IPS DF 4.7 (cell line): ENCODE measurements at regions not wholly inside any gene's neighbourhood (a gene's known extent, or its start where the extent isn't known, plus 50 kb on each side); places are given as distances from the start of the nearest gene placed in this dataset.
"Not testable (repeated sequence)": the region's sequence is repeated elsewhere in the genome, so short reads cannot be mapped to it uniquely, and the experiment has no call there.

Source experiments
- DNase-seq: peaks from one replicate; pipeline ENCODE4 v3.0.0-alpha.2; 2013; ENCODE audit warnings: low spot score; ENCODE audit errors: extremely low read depth

DNA sequence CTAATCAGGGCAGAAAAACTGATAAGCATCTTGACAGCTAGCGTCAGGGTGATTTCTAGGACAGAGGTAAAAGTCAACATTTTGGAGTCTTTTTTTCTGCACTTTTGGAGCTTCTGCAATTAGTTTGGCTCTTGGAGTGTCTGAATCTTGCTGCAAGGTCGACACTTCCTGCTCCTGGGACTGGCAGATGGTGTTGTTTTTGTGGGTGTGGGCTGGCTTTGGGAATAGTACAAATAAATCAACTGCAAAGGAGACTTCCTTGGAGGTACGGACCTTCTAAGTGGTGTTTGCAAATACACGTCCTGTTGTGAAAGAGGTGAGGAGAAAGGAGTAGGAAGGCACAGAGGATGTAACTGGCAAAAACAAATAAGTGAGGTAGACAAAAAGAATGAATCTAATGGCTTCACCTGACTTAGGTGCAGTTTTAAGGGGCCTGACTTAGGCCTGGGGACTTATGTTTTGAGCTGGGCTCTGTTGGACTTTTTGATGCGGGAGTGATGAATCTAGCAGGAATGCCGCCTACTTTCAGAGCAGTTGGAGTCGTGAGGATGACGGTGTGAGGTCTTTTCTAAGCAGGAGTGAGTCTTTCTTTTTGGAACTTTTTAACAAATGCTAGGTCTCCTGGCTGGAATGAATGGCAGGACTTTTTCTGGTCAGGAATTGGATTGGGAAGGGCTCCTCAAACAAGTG is 195.1 kb downstream of the OTOP1 start:
- DNase-seq, result not testable (repeated sequence)

DNA sequence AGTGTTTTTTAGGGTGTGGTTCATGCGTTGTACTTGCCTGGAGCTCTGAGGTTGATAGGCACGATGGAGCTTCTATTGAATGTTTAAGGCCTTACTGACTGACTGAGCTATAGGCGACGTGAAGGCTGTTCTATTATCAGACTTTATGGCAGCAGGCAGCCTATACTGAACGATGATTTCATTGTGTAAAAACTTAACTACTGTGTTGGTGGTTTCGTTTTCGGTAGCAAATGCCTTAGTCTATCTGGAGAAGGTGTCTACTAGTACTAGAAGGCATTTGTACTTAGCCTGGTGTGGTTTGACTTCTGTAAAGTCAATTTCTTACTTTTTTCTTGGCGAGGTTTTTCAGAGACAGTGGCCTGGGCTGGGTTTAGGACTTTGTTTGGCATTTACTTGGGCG is 194.4 kb downstream of the OTOP1 start:
- not testable (repeated sequence) for DNase-seq

DNA sequence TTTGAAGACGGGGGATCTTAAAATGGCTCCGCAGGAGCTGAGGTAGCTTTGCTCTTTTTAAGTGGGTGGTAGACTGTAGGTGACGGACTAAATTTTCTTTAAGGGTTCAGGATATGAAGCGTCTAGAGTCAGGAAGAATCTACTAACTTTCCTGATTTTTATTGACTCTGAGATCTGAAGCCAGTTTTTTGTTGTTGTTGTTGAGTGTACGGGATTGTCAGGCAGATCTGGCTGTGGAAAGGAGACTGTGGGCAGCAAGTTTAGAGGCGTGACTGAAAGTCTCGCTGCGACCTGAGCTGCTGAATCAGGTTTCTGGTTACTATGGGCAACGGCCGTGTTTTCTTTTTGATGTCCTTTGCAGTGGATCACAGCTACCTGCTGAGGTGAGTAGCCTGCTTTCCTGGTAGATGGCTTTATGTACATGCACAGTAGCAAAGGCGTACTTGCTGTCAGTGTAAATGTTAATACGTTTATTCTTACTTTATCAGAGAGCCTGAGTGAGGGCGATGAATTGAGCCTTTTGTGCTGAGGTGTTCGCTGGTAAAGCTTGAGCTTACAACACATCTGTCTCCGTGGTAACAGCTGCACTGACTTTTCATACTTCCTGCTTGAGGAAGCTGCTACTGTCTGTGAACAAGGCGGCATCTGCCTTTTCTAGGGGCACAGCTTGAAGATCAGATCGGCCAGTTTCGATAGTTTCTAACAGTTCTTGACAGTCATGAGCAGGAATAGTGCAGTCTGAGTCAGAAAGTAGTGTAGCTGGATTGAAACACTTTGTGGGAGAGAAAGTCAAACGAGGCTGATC is 193.7 kb downstream of the OTOP1 start:
- not testable (repeated sequence) for DNase-seq

DNA sequence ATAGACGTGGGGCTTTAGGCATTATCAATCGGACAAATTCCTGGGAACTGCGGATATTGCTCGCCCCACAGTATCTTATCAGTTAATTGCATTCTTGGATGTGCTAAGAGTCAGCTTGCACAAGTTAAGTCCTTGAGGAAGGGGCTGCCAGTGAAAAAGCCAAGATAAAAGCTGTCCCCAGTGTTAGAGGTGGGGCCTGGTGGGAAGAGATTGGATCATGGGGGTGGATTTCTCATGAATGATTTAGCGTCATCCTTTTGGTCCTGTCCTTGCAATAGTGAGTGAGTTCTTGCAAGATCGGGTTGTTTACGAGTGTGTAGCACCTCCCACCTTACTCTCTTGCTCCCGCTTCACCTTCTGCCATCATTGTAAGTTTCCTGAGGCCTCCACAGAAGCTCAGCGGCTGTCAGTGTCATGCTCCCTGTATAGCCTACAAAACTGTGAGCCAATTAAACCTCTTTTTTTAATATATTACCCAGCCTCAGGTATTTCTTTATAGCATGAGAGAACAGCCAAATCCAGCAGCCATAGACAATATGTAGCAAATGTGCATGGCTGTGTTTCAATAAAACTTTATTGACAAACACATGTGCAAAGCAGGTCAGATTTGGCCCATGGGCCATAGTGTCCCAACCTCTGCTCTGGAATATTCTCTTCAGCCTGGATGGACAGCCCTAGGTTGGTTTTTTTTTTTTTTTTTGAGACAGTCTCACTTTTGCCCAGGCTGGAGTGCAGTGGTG is 189.2 kb downstream of the OTOP1 start:
- not testable (repeated sequence) for DNase-seq

DNA sequence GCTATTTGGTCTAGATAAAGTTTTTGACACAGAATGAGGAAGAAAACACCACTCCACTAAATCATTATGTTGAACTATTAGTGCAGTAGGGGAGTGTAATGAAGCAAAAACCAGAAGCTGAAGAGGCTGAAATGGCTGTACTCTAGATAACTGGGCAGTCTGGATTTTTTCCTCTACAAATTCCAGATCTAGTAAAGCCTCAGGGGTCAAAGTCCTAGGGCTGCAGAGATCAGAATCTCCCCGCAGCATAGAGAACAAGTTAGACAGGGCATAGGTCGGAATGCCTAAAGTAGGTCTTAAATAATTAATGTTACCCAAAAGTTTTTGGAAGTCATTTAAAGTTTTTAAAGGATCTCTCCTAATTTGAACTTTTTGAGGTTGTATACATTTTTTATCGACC is 180.9 kb downstream of the OTOP1 start:
- not testable (repeated sequence) for DNase-seq

DNA sequence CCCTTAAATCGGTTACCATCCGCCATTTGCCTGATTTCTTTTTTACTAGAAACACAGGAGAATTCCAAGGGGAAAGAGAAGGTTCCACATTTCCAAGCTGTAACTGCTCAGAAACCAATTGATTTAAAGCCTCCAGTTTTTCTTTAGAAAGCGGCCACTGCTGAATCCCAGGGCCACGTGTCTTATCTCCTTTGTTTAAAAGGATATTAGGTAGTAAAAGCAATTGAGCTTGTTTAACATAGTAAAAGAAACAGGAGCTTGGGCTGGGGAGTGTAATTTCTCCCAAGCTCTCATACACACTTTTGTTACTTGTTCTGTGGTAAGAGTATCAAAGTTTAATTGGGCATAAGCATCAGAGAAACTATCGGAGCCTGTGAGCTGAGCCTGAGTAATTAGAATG is 180.0 kb downstream of the OTOP1 start:
- not testable (repeated sequence) for DNase-seq

DNA sequence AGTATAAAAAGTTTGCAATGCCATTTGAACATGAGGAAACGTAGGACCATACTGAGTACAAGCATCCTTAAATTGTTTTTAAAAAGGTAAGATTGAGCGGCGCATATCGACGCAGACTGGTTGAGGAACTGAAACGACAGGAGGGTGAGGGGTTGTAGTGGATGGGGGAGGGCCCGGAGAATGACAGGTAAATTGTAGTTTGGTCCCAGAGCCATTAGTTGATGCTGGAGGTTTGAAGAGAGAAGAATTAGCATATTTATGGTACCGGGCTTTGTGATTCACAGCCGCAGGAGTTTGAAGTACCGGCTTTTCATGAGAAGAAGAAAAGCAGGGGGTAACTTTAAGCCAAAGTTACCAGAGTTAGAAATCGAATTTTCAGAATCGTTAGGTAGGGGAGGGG is 179.5 kb downstream of the OTOP1 start:
- not testable (repeated sequence) for DNase-seq

DNA sequence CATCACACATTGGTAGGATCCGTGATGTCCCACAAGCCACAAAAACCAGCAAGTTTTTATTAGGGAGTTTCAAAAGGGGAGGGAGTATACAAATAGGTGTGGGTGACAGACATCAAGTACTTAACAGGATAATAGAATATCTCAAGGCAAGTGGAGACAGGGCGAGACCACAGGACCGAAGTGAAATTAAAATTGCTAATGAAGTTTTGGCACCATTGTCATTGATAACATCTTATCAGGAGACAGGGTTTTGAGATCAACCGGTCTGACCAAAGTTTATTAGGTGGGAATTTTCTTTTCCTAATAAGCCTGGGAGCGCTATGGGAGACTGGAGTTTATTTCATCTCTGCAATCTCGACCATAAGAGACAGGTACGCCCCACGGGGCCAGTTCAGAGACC is 178.5 kb downstream of the OTOP1 start:
- DNase-seq, result not testable (repeated sequence)

DNA sequence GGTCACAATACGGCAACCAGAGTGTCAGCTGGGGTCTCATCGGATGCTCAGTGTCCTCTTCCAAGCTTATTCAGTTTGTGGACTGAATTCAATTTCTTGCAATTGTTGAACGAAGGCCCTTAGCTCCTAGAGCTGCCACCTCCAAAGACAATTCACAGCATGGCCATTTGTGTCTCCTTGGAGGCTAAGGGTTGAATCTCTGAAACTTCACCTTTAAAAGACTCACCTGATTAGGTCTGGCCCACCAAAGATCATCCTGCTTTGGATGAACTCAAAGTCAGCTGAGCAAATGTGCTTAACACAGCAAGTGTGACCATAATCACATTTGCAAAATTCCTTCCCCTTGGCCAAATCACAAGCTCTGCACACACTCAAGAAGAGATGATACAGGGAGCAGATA is 175.9 kb downstream of the OTOP1 start:
- not testable (repeated sequence) for DNase-seq

DNA sequence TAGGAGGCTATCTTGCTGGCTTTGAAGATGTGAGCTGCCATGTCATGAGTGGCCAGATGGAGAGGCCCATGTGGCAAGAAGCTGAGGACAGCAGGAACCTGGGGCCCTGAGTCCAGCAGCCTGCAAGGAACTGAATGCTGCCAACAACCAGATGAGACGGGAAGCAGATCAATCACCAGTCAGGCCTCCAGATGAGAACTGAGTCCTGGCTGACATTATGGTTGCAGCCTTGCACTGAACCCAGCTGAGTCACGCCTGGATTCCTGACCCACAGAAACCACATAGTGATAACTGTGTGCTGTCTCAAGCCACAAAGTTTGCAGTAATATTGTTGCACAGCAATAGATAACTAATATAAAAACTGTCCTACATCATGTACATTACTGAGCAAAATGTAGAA is 173.8 kb downstream of the OTOP1 start:
- not testable (repeated sequence) for DNase-seq

DNA sequence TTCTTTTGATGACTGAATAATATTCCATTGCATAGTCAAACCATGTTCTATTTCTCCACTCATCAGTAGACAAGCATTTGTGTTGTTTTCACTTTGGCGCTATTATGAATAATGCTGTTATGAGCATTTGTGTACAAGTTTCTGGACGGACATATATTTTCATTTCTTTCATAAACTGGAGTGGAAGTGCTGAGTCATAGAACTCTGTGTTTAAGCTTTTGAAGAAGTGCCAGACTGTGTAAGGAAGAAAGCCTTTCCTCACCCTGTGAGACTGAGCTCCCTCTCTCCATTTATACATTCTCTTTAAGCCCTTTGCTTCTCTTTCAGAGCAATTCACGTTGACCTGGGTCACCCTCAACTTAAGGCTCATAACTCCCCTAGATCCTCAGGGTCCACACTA is 169.5 kb downstream of the OTOP1 start:
- DNase-seq, result not testable (repeated sequence)

DNA sequence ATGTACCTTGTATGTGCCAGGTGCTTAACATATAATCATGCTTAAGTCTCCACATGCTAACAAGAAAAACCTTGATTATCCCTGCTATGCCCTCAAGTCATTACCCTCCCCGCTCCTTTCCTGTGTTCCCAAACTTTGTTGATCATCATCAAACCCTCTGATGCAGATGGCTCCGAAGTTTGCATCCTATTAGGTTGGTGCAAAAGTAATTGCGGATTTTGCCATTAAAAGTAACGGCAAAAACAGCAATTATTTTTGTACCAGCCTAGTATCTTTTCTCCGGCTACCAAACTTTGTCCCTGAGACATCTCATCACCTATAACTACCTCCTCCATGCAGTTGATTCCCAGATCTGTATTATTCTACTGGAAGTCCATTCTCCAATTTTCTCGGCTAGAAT is 142.6 kb downstream of the OTOP1 start:
- DNase-seq, result not testable (repeated sequence)

DNA sequence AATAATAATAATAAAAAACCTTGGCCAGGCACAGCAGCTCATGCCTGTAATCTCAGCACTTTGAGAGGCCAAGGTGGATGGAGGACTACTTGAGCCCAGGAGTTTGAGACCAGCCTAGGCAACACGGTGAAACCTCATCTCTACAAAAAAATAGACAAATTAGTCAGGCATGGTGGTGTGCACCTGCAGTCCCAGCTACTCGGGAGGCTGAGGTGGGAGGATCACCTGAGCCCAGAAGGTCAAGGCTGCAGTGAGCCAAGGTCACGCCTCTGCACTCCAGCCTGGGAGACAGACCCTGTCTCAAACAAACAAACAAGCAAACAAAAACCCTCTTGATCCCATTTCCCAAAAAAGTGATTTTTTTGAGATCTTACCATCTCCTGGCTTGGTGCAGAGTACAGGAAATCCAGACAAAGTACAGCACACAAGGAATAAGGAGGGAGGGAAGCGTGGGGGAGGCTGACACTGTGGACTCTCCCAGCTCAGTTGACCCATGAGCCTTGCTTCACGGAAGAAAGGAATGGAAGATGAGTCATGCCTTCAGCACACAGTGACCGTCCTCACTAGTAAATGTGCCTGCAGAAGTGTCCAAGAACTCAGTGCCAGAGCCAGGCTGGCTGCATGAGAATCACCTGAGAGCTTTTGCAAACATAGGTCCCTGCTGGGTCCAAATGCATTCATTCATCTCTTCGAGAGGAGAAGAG is 136.9 kb downstream of the OTOP1 start:
- not testable (repeated sequence) for DNase-seq

DNA sequence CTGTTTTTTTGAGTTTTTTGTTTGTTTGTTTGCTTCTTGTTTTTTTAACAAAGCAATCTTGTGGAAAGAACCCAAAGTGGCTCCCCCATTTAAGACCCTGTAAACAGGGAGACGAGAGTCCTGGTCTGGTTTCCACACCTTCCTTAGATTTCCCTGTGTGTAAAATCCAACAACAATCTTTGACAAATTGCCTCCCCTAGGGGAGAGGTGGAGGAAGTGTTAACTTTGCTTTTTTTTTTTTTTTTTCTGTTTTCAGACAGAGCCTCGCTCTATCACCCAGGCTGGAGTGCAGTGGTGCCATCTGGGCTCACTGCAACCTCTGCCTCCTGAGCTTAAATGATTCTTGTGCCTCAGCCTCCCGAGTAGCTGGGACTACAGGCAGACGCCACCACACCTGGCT is 136.0 kb downstream of the OTOP1 start:
- not testable (repeated sequence) for DNase-seq

DNA sequence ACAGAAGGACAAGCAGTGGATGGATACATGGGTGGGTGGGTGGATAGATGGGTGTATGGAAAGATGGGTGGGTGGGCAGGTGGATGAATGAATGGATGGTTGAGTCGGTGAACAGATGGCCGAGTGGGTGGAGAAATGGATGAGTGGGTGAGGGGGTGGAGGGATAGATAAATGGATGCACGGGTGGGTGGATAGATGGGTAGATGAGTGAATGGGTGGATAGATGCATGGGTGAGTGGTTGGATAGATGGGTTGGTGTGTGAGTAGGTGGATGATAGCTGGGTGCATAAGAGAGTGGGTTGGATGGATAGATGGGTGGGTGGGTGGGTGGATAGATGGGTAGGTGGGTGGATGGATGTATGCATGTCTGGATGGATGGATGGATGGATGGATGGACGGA is 134.6 kb downstream of the OTOP1 start:
- not testable (repeated sequence) for DNase-seq

DNA sequence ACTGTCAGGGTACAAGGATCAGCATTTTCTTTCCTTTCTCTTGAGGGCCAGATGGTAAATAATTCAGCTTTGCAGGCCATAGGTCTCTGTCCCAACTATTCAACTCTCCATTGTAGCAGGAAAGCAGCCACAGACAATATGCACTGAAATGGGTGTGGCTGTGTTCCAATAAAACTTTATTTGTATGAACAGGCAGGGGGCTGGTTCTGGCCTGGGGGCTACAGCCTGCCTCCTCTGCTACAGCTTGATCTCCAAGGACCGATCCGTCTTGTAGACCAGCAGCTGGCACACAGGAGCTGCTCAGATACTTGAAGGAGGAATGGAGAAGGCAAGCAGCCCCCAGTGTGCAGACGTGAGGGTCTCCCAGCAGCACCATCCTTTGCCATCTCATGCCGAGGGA is 127.1 kb downstream of the OTOP1 start:
- not testable (repeated sequence) for DNase-seq

DNA sequence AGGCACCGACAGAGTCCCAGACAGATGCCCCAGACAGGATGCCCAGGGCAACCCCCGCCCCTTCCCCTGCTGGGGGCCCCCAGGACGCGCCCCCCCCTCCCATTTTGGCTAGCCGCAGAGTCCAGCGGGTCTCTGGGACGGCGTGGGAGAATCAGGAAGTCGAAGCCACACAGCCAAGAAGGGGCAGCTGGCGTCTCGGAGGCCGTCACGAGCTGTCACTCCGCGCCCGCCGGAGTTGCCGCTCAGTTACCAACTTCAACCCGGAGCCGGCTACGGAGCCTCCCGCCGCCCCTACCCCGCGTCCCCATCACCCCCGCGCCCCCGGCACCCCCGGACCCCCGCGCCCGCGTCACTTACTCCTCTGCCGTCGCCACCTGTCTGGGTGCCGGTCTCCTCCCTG is 119.8 kb downstream of the OTOP1 start:
- DNase-seq, result not testable (repeated sequence)

DNA sequence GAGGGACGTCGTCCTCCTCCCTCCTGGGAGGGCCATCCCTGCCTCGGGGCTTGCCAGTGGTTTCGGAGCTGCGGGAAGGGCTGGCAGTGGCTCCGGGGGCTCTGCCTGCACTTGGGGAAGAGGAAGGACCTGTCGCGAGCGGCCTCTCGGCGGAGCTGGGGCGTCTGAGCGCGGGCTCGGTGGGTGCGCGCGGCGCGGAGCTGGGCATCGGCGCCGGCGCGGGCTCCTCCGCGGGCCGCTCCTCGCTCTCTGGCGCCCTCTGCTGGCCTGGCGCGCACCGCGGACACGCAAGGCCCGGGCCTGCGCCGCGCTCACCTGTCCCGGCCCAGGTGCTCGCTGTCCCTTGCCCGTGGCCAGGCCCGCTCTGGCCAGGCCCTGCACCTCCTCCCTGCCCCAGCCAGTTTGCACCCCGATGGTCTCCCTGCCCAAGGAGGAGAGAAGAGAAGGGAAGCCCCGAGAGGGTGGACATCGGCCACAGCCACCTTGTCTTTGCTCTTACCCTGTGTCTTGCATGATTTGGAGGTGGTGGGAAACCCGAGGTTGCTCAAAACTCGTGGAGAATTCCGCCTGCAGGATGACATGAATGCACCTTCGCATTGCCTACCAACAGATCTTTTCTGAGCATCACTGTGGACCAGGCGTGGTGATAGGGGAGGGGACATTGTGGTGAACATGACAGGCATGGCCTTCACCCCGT is 119.2 kb downstream of the OTOP1 start:
- DNase-seq, result not testable (repeated sequence)

DNA sequence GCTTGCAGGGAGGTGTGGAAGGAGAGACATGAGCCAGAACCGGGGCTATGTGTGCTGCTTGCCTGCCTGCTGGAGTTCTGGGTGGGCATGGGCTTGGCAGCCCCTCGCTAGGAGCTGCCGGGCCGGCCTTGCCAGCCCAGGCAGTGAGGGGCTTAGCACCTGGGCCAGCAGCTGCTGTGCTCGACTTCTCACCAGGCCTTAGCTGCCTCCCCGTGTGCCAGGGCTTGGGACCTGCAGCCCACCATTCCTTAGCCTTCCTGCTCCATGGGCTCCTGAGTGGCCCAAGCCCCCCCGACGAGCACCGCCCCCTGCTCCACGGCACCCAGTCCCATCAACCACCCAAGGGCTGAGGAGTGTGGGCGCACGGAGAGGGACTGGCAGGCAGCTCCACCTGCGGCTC is 111.3 kb downstream of the OTOP1 start:
- not testable (repeated sequence) for DNase-seq

DNA sequence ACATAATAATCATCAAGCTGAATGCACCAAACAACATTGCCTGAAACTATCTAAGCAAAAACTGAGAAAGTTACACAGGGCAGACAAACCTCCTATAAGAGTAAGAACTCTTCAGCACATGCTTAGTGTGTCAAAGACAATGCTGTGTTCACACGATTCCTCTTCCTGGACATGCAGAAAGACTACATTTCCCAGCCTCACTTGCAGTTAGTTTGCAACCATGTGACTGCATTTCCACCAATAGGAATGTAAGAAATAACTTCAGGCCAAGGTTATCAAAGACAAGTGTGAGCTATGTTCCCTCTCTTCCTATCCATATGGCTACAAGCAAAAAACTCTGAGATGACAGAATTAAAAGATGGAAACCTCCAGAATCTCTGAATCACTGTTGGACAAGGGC is 109.8 kb downstream of the OTOP1 start:
- not testable (repeated sequence) for DNase-seq

DNA sequence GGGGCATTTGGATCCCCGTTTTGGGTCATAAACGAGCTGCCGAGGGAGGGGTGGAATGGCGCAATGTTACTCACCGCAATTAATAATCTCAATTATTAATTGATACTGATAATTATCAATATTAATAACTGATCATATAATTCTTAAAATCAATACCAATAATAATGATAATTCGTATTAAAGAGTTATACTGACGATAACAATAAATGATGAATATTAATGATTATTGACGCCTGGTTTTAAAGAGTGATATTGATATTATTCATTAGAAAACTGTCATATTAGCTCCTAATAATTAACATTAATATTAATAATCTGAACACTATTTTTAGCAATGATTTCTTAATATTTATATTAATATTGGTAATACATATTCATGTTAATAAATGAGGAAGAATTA is 92.4 kb downstream of the OTOP1 start:
- not testable (repeated sequence) for DNase-seq
